Peyer's patch (tissue), 4 donors: ENCODE measurements at regions not wholly inside any gene's neighbourhood (a gene's known extent, or its start where the extent isn't known, plus 50 kb on each side); places are given as distances from the start of the nearest gene placed in this dataset.

Experiments used
- DNase-seq, 3 donors: peaks; one replicate each; pipeline ENCODE4 v3.0.0-alpha.2; 2017 to 2019
- H3K27ac ChIP-seq, 4 donors: fragments of 200-600 bp; sonication (generic); one replicate each; pipeline ENCODE4 v1.5.1; 2016 to 2019
- H3K27me3 ChIP-seq, 2 donors: fragments of 200-600 bp; sonication (generic); one replicate each; pipeline ENCODE4 v1.5.1; 2019
- H3K36me3 ChIP-seq, 3 donors: fragments of 200-600 bp; sonication (generic); one replicate each; pipeline ENCODE4 v1.5.1; 2016 to 2019
- H3K4me1 ChIP-seq, 4 donors: fragments of 200-600 bp; sonication (generic); one replicate each; pipeline ENCODE4 v1.5.1; 2016 to 2019
- H3K4me3 ChIP-seq, 4 donors: fragments of 200-600 bp; sonication (generic); 1 replicate in 3 of 4; 2 replicates in 1 of 4; pipeline ENCODE4 v1.5.1; 2016 to 2019; ENCODE audit warnings: mild to moderate bottlenecking in 1 of 4
- H3K9me3 ChIP-seq, 4 donors: fragments of 200-600 bp; sonication (generic); one replicate each; pipeline ENCODE4 v1.5.1; 2016 to 2019; ENCODE audit warnings: mild to moderate bottlenecking in 1 of 4
- CTCF ChIP-seq, 6 experiments: fragments of 450-650 bp in 4 of 6; fragments of 200-600 bp in 2 of 6; sonication (generic) in 1 of 6; IDR thresholded peaks; one replicate each; pipeline ENCODE4 v1.5.1; 2017 to 2019; ENCODE audit warnings: antibody characterized with exemption in 6 of 6, mild to moderate bottlenecking in 3 of 6, moderate library complexity in 1 of 6
- POLR2A ChIP-seq, 2 donors: fragments of 450-650 bp; IDR thresholded peaks; one replicate each; pipeline ENCODE4 v1.5.1; 2017; ENCODE audit warnings: antibody characterized with exemption in 2 of 2, mild to moderate bottlenecking in 2 of 2, moderate library complexity in 2 of 2

GRCh38 chr3:73234354-73235014, 173.0 kb downstream of the EBLN2 start:
- no peak for DNase-seq
- Histone ChIP-seq H3K36me3 (no peaks in the 10 kb centered on the region), H3K27me3 (no peaks in the 10 kb centered on the region), H3K9me3 (no peaks in the 10 kb centered on the region), H3K27ac (no peak overlapping the region), H3K4me1 (no peaks in the 10 kb centered on the region), H3K4me3 (no peak overlapping the region)
- no peak for TF ChIP-seq CTCF (IDR thresholded peaks at IDR 0.05)
- TF ChIP-seq POLR2A (IDR thresholded peaks at IDR 0.05), result no peak

- no peak overlapping the region for H3K27ac ChIP-seq
- H3K9me3 ChIP-seq, result no peaks in the 10 kb centered on the region
- no peaks in the 10 kb centered on the region for H3K27me3 ChIP-seq
- H3K36me3 ChIP-seq, result no peaks in the 10 kb centered on the region
- H3K4me1 ChIP-seq, result no peaks in the 10 kb centered on the region
- no peak for TF ChIP-seq CTCF (IDR thresholded peaks at IDR 0.05)
- no peak for TF ChIP-seq POLR2A (IDR thresholded peaks at IDR 0.05)
- no peak overlapping the region for H3K4me3 ChIP-seq
- no peak for DNase-seq
Observed at GRCh38 chr3:73235768-73236167, 174.3 kb downstream of the EBLN2 start.

DNA sequence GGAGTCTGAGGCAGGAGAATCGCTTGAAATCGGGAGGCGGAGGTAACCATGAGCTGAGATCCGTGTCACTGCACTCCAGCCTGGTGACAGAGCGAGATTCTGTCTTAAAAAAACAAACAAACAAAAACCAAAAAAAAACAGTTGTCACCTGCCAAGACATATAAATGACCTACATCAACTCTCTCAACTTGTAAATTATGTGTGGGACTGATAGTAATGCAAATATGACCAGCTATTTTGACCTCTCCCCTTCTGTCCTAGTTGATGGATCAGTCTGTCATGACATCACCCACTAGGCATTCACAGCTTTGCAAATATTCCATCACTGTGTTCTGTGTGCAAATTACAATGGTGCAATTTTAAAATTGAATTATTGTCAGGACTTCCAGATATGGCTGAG, 175.4 kb downstream of the EBLN2 start:
- no peaks in the 10 kb centered on the region for H3K27me3 ChIP-seq
- no peak overlapping the region for H3K27ac ChIP-seq
- no peak for DNase-seq
- TF ChIP-seq CTCF (IDR thresholded peaks at IDR 0.05) (no peak), POLR2A (IDR thresholded peaks at IDR 0.05) (no peak)
- H3K4me1 ChIP-seq, result no peaks in the 10 kb centered on the region
- H3K9me3 ChIP-seq, result no peaks in the 10 kb centered on the region
- no peak overlapping the region for H3K4me3 ChIP-seq
- no peaks in the 10 kb centered on the region for H3K36me3 ChIP-seq

DNA sequence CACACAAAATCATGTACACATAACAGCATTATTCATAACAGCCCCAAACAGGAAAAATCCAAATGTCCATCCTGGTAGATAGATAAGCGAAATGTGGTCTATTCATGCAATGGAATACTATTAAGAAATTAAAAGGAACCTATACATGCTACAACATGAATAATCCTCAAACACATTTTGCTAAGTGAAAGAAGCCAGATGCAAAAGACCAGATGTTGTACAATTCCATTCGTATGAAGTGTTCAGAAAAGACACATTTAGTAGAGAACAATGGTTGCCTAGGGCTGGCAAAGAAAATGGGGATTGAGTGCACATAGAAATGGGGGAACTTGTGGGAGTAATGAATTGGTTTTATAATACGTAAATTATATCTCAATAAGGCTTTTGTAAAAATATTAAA, 182.3 kb downstream of the EBLN2 start:
- no peaks in the 10 kb centered on the region for H3K36me3 ChIP-seq
- no peaks in the 10 kb centered on the region for H3K9me3 ChIP-seq
- no peak overlapping the region for H3K27ac ChIP-seq
- no peak for DNase-seq
- H3K4me3 ChIP-seq, result no peak overlapping the region
- no peaks in the 10 kb centered on the region for H3K27me3 ChIP-seq
- H3K4me1 ChIP-seq, result no peaks in the 10 kb centered on the region
- TF ChIP-seq POLR2A (IDR thresholded peaks at IDR 0.05) (no peak), CTCF (IDR thresholded peaks at IDR 0.05) (no peak)

DNA sequence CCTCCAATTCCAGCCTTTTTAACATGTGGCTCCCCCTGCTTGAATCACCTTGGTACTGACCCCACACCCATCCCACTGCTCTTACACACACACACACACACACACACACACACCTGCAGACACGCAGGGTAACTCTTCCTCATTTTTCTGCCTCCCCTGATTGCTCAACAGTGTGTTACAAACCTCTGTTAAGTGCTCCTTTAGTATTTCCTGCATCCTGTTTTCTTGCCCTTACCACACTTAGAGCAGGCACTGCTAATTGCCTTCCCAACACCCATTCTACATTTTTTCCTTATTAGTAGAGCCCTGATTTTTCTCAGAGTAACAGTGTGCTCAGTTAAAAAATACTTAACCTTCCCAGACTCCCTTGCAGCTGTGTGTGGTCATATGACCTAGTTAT, 184.0 kb downstream of the EBLN2 start:
- Histone ChIP-seq H3K27ac (no peak overlapping the region), H3K36me3 (no peaks in the 10 kb centered on the region), H3K4me1 (no peaks in the 10 kb centered on the region), H3K9me3 (no peaks in the 10 kb centered on the region), H3K27me3 (no peaks in the 10 kb centered on the region), H3K4me3 (no peak overlapping the region)
- no peak for DNase-seq
- TF ChIP-seq CTCF (IDR thresholded peaks at IDR 0.05) (no peak), POLR2A (IDR thresholded peaks at IDR 0.05) (no peak)

GRCh38 chr3:73249047-73249446, 187.6 kb downstream of the EBLN2 start:
- H3K36me3 ChIP-seq, result no peaks in the 10 kb centered on the region
- DNase-seq, result no peak
- H3K27me3 ChIP-seq, result no peaks in the 10 kb centered on the region
- H3K4me1 ChIP-seq, result no peaks in the 10 kb centered on the region
- no peak overlapping the region for H3K27ac ChIP-seq
- H3K4me3 ChIP-seq, result no peak overlapping the region
- TF ChIP-seq CTCF (IDR thresholded peaks at IDR 0.05), result no peak
- no peak for TF ChIP-seq POLR2A (IDR thresholded peaks at IDR 0.05)
- H3K9me3 ChIP-seq, result no peaks in the 10 kb centered on the region
